Panc1 (cell line): ENCODE measurements at regions not wholly inside any gene's neighbourhood (a gene's known extent, or its start where the extent isn't known, plus 50 kb on each side); places are given as distances from the start of the nearest gene placed in this dataset.

Experiments
- ATAC-seq: fragments of 200-7000 bp; cut with Tn5 transposase; 2 replicates; pipeline ENCODE4 v1.9.1; 2020; ENCODE audit warnings: mild to moderate bottlenecking, moderate library complexity
- BruUV-seq: library from RNA; stranded (reverse); fragments of 400-500 nt; replicated peaks from 2 replicates; lab custom pipeline; 2021; lab: Mats Ljungman, UMichigan
- CTCF ChIA-PET: fragments of 300-600 bp; sonication (Branson Sonifier 250); formaldehyde crosslinking; loops from one replicate; lab custom pipeline; 2022; ENCODE audit warnings: antibody characterized with exemption; lab: Charles Lee
- POLR2A ChIA-PET: fragments of 300-600 bp; sonication (Branson Sonifier 250); formaldehyde crosslinking; loops from one replicate; lab custom pipeline; 2022; ENCODE audit warnings: antibody characterized with exemption; lab: Charles Lee
- DNase-seq: peaks from one replicate; pipeline ENCODE4 v3.0.0-alpha.2; 2010; ENCODE audit warnings: low read depth, low spot score
- H3K27ac ChIP-seq: 2 replicates; pipeline ENCODE4 v1.5.1; 2011; ENCODE audit warnings: mild to moderate bottlenecking, low read length, inconsistent platforms
- H3K27me3 ChIP-seq: fragments of 200-500 bp; sonication (Bioruptor generic); 2 replicates; pipeline ENCODE4 v1.6.0; 2014; ENCODE audit warnings: low read length, inconsistent platforms; ENCODE audit not compliant: control insufficient read depth, insufficient read depth
- H3K36me3 ChIP-seq: fragments of 200-500 bp; sonication (Bioruptor generic); 2 replicates; pipeline ENCODE4 v1.5.1; 2014; ENCODE audit warnings: inconsistent platforms, mild to moderate bottlenecking, low read length, moderate library complexity; ENCODE audit not compliant: control insufficient read depth, insufficient read depth
- H3K4me1 ChIP-seq: 2 replicates; pipeline ENCODE4 v1.5.1; 2011; ENCODE audit warnings: inconsistent platforms, mild to moderate bottlenecking, low read length, moderate library complexity; ENCODE audit not compliant: control insufficient read depth, insufficient read depth
- H3K4me3 ChIP-seq, 2 experiments: 2 replicates each; pipeline ENCODE4 v1.5.1; 2011 to 2012; ENCODE audit warnings: low read depth in 2 of 2, low read length in 2 of 2, mild to moderate bottlenecking in 2 of 2, inconsistent platforms in 1 of 2, moderate library complexity in 1 of 2
- H3K9me3 ChIP-seq: fragments of 200-500 bp; sonication (Bioruptor generic); 2 replicates; pipeline ENCODE4 v1.5.1; 2014; ENCODE audit warnings: low read depth, mild to moderate bottlenecking, inconsistent platforms, low read length, moderate library complexity; ENCODE audit not compliant: control insufficient read depth, insufficient read depth
- POLR2AphosphoS5 ChIP-seq: IDR thresholded peaks from 2 replicates; pipeline ENCODE4 v1.6.1; 2012; ENCODE audit warnings: mild to moderate bottlenecking, low read depth, low read length, moderate library complexity
- SIN3A ChIP-seq: IDR thresholded peaks from 2 replicates; pipeline ENCODE4 v1.6.1; 2012; ENCODE audit warnings: low read depth, mild to moderate bottlenecking, low read length, moderate library complexity, borderline replicate concordance; ENCODE audit not compliant: insufficient read depth
- TCF7L2 ChIP-seq: IDR thresholded peaks from 2 replicates; pipeline ENCODE4 v1.6.1; 2011; ENCODE audit warnings: mild to moderate bottlenecking, low read depth, low read length, inconsistent platforms
- in situ Hi-C: cut with HindIII; loops from 2 replicates; pipeline ENCODE4 v1.10.0; 2016; ENCODE audit warnings: low sequenced_read_pairs, low pct_unique_long_range_greater_than_20kb
- intact Hi-C: fragments of 100-400 bp; cut with micrococcal nuclease; formaldehyde crosslinking; loops from one replicate; pipeline ENCODE4 v1.10.0; 2022; ENCODE audit not compliant: unreplicated experiment
- TF ChIP-seq, protein P1 (sequence below): fragments of 450-650 bp; IDR thresholded peaks from 2 replicates; pipeline ENCODE4 v1.5.1; 2017; ENCODE audit warnings: mild to moderate bottlenecking
- TF ChIP-seq, protein P2 (sequence below), 2 experiments: IDR thresholded peaks; 2 replicates each; pipeline ENCODE4 v1.6.1; 2011 to 2012; ENCODE audit warnings: low read depth in 2 of 2, control low read depth in 1 of 2, low read length in 1 of 2, mild to moderate bottlenecking in 1 of 2, moderate library complexity in 1 of 2; ENCODE audit not compliant: insufficient read depth in 1 of 2

DNA sequence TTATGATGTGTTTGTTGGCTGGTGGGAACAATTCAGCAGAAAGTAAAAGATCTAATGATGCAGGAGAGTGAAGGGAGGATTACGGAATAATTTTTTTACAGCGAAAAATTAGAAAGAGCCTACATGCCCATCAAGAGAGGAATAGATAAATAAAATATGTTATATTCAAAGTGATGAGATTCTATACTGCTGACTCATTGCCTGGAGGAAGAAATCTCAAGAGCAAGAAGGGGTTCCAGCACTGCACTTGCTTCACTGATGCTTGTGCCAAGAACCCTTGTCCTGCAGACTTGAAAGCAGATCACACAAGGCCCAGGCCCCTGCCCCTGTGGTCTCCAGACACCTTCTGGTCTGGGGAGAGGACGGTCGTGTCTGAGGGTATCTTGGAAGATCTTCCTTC, 295.1 kb upstream of the POU3F1 start:
- peaks cover 14% of the 10 kb centered on the region; the same call in 1 of the 2 replicates for H3K27me3 ChIP-seq
- intact Hi-C loops, result no loop called here
- no peak overlapping the region for H3K27ac ChIP-seq
- no peaks in the 10 kb centered on the region for H3K9me3 ChIP-seq
- TF ChIP-seq, protein P1, sequence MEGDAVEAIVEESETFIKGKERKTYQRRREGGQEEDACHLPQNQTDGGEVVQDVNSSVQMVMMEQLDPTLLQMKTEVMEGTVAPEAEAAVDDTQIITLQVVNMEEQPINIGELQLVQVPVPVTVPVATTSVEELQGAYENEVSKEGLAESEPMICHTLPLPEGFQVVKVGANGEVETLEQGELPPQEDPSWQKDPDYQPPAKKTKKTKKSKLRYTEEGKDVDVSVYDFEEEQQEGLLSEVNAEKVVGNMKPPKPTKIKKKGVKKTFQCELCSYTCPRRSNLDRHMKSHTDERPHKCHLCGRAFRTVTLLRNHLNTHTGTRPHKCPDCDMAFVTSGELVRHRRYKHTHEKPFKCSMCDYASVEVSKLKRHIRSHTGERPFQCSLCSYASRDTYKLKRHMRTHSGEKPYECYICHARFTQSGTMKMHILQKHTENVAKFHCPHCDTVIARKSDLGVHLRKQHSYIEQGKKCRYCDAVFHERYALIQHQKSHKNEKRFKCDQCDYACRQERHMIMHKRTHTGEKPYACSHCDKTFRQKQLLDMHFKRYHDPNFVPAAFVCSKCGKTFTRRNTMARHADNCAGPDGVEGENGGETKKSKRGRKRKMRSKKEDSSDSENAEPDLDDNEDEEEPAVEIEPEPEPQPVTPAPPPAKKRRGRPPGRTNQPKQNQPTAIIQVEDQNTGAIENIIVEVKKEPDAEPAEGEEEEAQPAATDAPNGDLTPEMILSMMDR, result no peak
- TF ChIP-seq, protein P2, sequence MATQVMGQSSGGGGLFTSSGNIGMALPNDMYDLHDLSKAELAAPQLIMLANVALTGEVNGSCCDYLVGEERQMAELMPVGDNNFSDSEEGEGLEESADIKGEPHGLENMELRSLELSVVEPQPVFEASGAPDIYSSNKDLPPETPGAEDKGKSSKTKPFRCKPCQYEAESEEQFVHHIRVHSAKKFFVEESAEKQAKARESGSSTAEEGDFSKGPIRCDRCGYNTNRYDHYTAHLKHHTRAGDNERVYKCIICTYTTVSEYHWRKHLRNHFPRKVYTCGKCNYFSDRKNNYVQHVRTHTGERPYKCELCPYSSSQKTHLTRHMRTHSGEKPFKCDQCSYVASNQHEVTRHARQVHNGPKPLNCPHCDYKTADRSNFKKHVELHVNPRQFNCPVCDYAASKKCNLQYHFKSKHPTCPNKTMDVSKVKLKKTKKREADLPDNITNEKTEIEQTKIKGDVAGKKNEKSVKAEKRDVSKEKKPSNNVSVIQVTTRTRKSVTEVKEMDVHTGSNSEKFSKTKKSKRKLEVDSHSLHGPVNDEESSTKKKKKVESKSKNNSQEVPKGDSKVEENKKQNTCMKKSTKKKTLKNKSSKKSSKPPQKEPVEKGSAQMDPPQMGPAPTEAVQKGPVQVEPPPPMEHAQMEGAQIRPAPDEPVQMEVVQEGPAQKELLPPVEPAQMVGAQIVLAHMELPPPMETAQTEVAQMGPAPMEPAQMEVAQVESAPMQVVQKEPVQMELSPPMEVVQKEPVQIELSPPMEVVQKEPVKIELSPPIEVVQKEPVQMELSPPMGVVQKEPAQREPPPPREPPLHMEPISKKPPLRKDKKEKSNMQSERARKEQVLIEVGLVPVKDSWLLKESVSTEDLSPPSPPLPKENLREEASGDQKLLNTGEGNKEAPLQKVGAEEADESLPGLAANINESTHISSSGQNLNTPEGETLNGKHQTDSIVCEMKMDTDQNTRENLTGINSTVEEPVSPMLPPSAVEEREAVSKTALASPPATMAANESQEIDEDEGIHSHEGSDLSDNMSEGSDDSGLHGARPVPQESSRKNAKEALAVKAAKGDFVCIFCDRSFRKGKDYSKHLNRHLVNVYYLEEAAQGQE (IDR thresholded peaks at IDR 0.05; ENCODE audit: insufficient read depth in 1 of 2, low read depth in 2 of 2, low read length in 1 of 2), result no peak
- no peak for TF ChIP-seq TCF7L2
- TF ChIP-seq POLR2AphosphoS5, result no peak
- no peak for TF ChIP-seq SIN3A
- ATAC-seq (no peak), DNase-seq (no peak)
- in situ Hi-C loops, result no loop called here
- H3K36me3 ChIP-seq, result no peaks in the 10 kb centered on the region
- ChIA-PET POLR2A (interaction anchor here (0.6 kb wide), 1 partner anchor 378 kb away, joined by 3 read pairs; no protein-coding TSS in a partner anchor), CTCF (no interaction called here)
- no peak overlapping the region for H3K4me3 ChIP-seq
- BruUV-seq, result no TSS peak
- no peaks in the 10 kb centered on the region for H3K4me1 ChIP-seq

DNA sequence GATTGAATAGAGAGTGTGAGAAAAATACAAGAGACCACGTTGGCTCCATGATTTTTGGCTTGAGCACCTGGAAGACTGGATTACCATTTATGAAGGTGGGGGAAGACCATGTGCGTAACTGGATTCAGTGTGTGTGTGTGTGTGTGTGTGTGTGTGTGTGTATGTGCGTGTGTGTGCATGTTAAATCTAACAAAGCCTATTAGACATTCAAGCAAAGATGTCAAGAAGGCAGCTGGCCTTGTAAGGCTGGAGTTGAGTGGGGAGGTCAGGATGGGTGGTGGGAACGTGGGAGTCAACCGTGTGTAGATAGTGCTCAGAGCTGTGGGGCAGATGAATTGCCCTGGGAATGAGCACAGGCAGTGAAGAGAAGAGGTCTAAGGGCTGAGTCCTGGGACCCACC, 293.8 kb upstream of the POU3F1 start:
- H3K4me1 ChIP-seq, result no peaks in the 10 kb centered on the region
- no peak for ATAC-seq
- TF ChIP-seq, protein P1, result no peak
- TF ChIP-seq, protein P2 (IDR thresholded peaks at IDR 0.05; ENCODE audit: insufficient read depth in 1 of 2, low read depth in 2 of 2, low read length in 1 of 2), result no peak
- no peak for TF ChIP-seq POLR2AphosphoS5
- no peak for TF ChIP-seq SIN3A
- no peak for TF ChIP-seq TCF7L2
- H3K27ac ChIP-seq, result no peak overlapping the region
- BruUV-seq, result no TSS peak
- peaks cover 19% of the 10 kb centered on the region for H3K27me3 ChIP-seq
- H3K9me3 ChIP-seq, result no peaks in the 10 kb centered on the region
- CTCF ChIA-PET, result no interaction called here
- no peak for DNase-seq
- in situ Hi-C loops (no loop called here), intact Hi-C loops (no loop called here)
- no peak overlapping the region for H3K4me3 ChIP-seq
- no peaks in the 10 kb centered on the region for H3K36me3 ChIP-seq
- POLR2A ChIA-PET, result no interaction called here
